ENCODE measurements at regions not wholly inside any gene's neighbourhood (a gene's known extent, or its start where the extent isn't known, plus 50 kb on each side); places are given as distances from the start of the nearest gene placed in this dataset.

DNA sequence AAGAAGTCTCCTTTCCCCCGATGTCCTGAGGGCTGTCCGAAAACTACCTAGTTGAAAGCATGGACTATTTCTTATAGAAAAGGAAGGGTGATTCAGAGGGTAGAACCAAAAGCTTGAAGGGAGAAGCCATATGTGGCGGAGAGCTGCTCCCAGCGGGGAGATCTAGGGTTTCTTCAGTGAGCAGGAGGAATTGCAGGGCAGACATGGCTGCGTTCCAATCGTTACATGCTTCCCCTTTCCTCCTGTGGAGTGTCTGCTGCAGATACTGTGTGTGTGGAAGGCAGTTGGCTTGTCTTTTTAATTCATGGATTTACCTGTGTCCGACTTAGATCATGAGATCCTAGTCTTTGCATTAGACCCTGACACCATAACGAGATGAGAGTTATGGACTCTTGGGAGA is 799.5 kb downstream of the QKI start:
- no peak for DNase-seq

DNA sequence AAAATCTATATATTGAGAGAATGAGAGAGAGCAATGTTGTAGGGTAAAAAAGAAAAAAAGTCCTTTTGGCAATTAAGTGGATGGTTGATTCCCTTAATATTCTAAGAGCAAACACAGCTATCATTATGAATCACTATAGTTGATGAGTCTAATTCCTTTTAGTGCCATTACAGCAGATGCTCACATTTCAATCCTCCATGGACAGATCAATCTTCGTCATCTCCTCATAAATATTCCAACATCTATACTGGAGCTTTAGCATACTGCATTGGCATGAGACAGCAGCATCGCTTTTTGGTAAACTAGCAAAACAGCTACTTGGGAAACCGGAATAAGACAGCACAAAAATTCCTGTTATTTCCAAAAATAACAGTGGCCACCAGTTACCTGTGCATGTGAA is 796.7 kb downstream of the QKI start:
- DNase-seq: no peak

DNA sequence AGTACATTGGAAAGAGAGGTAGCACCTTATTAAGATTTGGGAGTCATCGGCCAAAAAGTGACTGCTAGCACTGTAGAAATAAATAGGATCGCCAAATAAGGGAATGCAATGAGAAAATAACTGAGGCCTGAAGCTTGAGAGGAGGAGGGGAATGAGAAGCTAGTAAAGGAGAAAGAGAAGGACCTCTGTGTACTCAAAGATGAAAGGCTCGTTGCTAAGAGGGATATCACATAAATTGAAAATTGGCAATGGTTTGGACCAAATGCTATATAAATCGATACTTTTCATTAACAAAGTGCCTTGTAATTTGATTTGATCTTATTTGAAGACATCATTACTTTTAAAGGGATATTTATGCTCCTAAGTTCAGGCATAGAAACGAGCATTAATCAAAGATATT is 796.3 kb downstream of the QKI start:
- DNase-seq: no peak

DNA sequence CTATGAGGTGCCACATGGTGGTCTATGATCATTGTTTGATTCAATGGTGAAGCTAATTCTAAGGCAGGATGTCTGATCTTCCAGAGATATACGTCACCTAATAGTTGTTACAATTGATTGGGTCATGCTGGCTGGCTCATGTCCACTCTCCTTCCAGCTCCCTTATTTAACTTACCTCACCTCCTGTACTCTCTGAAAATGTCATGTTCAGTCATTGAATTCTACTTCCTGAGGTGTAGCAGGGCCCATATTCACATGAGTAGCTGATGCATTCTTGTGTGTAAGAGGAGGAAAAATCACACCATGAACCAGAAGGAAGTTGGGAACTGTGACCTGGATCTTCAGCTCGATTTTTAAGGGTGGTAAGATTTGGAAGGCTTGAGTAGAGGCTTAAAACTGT is 795.8 kb downstream of the QKI start:
- no peak for DNase-seq

DNA sequence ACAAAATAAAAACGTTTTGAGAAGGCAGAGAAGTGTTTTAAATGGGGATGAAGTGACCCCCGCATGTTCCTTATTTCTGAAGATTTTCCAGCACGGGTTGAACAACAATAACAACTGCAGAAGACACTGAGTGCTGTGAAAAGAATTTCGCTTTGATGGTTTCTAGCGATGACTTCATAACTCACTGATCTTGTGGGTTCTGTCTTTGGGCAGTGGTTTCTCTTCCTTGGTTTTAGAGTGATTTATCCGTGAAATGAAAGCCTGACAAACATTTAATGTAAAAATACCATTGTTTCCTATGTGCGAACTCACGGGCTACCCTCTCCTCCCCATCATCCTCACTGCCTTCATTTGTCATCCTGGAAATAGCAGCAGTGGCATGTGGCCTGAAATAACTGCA is 793.9 kb downstream of the QKI start:
- DNase-seq: no peak

DNA sequence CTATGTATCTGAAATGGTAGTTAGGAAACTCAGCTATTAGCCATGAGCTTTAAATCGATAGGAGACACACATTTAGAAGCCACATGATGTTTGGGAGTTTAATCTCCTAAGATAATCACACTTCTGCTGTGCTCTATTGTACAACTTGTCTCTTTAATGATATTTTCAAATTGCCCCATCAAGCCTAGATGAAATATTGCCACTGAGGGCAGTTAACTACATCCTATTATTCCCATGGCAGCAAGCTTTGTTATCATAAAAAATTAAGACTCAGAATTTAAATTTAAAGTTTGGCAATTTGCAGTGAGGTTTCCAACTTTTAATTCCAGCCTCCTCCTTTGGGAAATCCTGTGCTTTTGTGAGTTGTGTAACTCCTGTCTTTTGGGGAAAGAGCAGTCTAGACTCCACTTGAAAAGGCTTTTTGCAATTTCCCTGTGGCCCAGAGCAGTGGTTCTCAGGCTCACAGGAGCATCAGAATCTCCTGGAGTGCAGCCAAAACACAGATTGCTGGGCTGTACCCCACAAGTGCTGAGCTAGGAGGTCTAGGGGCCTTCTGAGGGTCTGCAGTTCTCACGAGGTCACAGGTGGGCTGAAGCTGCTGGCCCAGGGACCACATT is 792.4 kb downstream of the QKI start:
- DNase-seq: no peak

DNA sequence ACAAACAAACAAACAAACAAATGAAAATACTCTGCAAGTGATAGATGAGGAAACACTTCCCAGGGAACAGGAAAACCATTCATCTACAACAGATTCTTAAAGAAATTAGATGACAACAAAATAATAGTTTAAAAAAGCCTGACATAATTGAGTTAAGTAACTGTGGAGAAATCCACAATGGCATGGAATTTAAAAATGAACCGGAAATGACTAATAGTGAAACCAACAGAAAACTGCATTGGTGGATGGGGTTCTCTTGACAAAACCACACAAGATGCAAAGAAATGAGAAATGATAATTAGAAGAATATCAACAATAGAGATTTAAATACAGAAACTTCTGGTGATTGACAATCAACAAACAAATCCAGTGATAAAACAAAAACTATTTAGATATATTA is 785.6 kb downstream of the QKI start:
- no peak for DNase-seq

DNA sequence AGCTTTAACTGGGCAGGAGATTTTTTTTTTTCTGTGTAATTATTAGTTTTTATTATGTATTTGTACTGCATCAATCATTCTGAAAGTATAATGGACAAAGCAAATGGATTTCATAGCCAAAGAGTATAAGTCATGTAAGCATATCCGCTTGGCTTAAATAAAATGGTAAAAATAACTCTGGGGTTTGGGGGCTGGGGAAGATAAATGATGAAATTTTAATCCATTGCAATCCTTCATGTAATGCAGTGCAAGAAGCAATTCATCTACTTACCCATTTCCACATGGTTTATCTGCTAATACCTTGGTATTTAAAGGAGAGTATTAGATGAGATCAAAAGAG is 781.4 kb downstream of the QKI start:
- DNase-seq: no peak

DNA sequence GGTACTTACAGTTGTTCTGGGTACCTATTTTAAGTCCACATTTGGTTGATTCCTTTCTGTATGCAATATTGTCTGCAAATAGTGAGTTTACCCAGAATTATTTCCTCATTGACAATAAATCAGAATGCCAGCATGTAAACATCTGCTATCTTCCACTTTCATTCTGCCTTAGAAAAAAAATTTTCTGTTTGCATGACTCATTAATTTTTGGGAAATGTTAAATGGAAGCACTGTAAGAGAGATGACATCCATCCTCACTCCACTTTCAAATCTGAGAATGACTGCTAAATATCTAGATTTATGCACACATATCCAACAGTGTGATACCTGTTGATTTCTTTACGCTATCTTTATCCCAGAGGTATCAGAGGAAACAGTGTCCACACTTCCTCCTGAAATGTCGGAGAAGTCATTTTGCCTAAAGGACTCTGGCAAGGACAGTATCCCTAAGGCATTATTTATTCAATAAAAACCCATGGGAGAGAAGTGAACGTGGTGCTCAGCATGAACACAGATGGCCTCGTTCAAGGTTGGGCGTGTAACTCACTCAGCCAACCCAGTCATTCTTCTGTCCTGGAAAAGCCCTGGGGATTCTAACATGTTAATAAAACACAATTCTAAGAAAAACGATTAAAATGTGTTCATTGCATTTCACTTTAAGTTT is 780.9 kb downstream of the QKI start:
- no peak for DNase-seq

DNA sequence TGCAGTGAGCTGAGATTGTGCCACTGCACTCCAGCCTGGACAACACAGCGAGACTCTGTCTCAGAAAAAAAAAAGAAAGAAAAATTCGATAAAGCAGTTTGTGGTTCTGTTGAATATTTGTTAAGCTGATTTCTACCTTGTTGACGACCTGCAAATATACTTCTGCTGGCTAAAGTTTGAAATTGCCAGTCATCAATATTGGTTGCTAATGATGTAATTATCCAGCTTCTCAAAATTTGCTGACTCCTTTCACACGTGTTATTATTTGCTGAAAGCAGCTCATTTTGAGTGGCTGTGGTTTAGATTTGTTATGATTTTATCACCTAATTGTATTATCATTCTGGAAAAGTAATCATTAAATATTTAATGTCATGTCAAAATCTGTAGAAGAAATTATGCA is 774.3 kb downstream of the QKI start:
- no peak for DNase-seq

DNA sequence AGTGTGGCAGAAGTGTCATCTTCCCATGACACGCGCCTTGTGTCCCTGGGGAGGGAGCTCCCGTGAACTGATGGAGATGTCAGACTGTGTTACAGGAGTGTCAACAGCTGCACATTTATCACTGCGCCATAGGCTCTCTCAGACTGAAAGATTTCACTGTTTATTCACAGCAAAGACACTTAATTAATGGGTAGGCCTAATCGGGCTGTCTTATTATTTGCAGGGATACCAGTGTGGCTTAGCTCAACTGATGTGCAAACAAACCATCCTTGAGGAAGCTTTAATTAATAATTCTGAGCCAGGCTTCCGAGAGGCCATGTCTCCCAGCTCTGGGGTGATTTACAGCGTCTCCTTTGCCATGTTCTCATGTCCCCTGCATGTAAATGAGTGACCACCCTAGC is 771.0 kb downstream of the QKI start:
- DNase-seq: peak; percentile 12

DNA sequence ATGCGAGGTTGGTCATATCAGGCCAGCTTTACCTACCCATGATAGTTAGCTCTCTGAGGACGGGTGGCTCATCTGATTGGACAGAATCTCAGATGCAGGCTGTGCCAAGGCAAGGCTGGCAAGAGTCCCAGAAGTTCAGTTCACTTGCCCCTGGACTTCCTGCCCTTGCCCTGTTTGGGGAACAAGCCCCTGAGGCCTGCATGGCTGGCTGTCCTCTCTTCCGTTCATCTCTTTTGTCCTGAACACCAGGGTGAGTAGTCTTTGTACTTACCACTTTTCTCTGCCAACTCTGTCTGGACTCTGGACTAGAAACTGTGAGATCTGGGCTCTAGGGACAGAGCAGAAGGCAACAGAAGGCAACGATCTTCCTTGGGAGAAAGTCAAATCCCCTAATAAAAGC is 769.9 kb downstream of the QKI start:
- DNase-seq: no peak

DNA sequence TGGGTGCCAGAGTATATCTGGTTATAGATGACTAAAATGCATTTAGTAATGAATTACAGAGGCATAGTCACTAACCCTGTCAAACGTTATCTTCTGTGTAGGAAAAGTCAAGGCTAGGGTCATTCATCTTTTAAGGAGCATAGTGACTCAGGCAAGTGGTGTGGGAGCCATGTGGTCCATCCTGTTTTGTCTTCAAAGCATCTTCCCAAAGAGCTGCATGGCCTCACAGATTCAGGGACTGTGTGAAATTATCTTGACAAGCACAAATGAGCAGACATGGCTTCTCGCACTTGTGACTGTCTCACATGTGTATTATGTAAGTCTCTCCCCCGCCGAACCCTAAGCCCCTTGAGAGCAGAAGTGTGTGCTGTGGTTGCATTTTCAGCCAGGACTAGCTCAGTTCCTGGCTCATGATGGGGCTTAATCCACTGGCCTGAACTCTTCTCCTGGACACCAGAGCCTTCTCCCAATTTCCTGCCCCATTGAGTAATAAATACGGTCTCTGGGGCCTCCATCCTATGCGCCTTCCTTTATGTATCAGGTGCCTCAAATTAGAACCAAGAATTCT is 769.1 kb downstream of the QKI start:
- DNase-seq: no peak

DNA sequence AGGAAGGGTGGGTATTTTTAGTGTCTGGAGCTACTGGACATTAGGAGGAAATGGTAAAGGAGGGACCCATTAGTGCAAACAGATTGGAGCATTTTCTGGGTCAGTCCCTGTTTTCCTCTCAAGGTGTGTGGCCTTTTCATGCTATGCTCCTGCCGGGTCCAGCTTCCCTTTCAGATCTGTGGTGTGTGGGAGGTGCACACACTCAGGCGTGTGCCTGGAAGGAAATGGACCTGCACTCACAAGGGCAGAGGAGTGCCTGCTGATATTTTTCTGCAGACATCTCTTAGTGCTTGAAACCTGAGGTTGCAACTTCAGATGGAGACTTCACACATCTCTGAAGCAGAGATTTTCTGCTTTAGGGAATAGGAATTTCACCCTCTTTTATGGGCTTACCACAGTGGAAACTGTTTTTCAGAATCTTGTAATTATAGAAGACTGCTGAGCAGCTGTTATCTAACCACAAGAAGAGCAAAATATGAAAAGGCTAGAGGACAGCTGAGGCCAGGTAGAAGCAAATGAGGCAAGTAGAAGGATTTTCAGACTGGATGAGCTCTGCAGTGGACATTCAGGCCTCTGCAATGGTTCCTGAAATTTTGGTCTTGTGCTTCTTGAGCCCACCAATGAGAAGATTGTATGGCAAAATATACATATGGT is 764.3 kb downstream of the QKI start:
- peak; percentile 14 for DNase-seq

DNA sequence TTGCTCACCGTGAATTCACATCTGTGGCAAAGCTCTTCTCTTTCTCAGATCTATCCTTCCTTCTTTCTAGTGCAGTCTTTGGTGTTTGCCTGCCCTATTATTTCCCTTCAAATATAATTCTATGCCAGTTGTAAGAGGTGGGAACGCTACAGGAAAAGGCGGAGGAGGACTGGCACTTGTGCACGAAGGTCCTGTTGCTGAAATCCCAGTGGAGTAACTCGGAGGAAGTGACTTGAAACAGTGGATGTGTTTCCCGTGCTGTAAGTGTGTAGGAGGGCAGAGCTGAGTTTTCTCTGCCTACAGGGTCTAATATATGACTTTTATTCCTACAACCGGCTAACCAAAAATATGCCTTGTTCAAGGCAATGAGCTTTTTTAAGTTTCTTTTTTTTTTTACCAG is 754.8 kb downstream of the QKI start:
- DNase-seq: no peak

DNA sequence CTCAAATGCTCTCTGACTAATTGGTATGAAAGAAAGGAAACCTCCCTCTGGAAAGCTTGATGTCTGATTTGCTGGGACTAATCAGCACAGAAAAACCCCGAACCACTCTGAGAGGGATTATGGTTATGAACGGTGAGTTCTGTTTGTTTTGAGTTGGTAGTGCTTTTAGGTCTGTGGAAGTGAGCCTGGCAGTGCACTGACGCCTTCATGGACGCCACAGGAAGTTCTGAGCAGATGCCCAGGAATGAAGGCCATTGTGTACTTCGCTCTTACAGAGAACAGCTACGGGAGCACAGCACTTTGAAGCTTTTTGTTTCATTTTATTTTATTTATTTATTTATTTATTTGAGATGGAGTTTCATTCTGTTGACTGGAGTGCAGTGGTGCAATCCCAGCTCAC is 754.1 kb downstream of the QKI start:
- no peak for DNase-seq

DNA sequence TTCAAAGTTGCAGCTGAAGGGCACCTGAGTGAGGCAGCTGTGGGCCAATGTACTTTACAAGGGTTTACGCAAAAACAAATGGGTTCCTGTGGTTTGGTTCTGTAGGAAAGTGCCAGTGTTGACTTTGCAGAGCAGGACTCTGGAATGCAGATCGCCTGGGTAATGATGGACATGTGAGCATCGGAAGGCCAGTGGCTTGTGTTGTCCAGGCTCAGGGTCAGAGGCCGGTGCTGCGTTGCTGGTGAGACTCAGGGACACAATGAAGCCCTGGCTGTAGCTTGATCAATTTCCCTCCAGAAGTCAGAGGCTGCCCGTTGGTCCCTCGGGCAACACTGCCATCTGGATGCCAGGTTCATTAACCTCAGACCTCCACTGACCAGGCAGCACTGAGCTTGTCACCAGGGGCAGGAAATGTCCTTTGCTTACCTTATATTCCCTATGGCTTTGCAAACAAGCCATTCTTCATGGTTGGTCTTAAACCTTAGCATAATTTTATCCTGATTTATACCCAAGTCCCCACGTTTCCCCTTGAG is 753.4 kb downstream of the QKI start:
- no peak for DNase-seq

DNA sequence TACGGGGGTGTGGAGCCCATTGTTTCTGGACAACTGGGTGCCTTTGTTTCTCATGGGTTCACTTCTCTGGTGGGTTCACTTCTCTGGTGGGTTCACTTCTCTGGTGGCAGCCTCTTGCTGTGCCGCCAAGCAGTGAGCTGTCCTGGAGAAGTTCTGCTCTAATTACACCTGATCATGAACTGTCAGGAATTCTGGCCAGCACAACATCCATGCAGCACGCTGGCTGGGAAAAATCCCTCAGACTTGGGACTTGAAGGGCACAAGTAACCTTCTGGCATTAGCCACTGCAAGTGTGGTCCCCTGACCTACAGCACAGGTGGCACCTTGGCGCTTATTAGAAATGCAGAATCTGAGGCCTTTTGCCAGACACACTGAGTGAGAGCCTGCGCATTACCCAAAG is 752.5 kb downstream of the QKI start:
- DNase-seq: no peak

DNA sequence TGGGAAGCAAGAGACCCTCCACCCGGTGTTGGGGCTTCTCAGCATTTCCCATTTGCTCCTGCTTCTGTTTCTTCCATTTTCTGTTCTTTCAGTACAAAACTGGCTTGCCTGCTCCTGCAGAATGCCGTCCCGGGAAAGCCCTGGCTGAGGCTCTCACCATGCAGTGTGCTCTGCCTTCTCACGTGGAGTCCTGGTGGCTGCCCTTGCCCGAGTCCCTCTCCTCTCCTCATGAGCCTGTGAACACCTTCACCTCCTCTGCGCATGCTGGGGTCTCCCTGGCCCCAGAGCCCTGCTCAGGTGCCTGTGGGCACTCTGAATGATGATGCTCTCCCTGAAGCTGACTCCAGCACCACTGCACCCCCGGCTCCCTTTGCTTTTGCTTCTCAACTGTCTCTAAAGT is 752.0 kb downstream of the QKI start:
- DNase-seq: no peak

DNA sequence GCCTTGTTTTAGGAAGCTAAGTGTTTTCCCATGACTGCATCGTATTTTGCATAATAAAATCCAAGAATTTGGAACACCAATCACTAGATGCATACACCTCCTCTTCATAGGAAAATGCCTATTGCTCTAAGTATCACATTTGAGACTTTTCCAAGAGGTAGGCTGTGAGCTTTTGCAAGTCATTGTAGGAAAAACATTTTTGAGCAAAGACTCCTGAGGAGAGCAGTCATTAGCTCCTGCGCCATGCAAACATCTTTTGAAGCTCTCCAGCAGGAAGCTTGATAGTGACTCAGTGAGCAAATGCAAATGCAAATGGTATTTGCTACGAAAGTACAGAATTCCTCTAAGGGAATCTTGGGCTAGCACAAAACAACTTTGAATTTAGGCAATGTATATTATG is 750.4 kb downstream of the QKI start:
- DNase-seq: no peak

DNA sequence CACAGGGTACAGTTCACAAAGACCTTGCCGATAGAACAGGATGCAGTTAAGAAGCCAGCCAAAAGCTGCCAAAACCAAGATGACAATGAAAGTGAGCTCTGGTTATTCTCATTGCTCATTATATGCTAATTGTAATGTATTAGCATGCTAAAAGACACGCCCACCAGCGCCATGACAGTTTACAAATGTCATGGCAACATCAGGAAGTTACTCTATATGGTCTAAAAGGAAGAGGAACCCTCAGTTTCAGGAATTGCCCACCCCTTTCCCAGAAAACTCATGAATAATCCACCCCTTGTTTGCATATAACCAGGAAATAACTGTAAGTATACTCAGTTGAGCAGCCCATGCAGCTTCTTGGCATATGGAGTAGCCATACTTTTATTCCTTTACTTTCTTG is 748.7 kb downstream of the QKI start:
- no peak for DNase-seq

DNA sequence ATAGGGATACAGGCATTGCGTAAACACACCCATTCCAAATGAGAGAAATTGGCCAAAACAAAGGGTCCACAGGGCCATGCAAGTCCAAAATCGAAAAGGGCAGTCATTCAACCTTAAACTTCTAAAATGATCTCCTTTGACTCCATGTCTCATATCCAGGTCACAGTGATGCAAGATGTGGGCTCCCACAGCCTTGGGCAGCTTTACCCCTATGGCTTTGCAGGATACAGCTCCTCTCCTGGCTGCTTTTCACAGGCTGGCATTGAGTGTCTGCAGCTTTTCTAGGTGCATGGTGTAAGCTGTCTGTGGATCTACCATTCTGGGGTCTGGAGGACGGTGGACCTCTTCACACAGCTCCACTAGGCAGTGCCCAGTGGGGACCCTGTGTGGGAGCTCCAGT is 744.5 kb downstream of the QKI start:
- DNase-seq: no peak

DNA sequence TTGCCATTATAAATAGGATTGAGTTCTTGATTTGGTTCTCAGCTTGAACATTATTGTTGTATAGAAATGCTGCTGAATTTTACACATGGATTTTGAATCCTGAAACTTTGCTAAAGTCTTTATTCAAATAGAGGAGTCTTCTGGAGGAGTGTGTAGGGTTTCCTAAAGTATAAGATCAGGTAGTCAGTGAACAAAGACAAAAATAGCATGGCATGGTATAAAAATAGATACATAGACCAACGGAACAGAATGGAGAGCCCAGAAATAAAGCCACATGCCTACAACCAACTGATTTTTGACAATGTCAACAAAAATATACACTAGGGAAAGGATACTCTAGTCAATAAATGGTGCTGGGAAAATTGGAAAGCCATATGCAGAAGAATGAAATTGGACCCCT is 740.1 kb downstream of the QKI start:
- no peak for DNase-seq

DNA sequence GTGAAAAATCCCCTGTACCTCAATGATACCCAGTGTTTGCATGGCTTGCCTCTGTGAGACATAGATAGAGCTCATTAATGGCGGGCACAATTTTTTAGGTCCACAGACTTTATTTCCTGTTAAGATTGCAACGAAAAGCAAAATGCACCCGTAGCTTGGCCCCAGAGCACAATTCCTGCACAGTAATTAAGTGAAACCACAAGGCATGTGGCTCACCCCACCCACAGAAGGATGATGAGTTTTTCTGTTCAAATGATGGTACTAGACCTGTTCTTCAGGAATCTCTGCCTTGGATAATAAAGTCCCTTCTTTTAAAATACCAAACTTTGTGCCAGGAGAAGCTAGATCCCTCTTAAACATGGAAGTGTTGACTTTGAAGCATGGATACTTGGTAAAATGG is 738.1 kb downstream of the QKI start:
- no peak for DNase-seq
